NOMO-1 treated with DMSO at 0.1 percent for 48 hours (cell line): ENCODE measurements at regions not wholly inside any gene's neighbourhood (a gene's known extent, or its start where the extent isn't known, plus 50 kb on each side); places are given as distances from the start of the nearest gene placed in this dataset.

ENCODE experiments used
- DNase-seq: peaks from one replicate; lab custom pipeline; 2025; ENCODE audit not compliant: unreplicated experiment; lab: John Stamatoyannopoulos, UW

DNA sequence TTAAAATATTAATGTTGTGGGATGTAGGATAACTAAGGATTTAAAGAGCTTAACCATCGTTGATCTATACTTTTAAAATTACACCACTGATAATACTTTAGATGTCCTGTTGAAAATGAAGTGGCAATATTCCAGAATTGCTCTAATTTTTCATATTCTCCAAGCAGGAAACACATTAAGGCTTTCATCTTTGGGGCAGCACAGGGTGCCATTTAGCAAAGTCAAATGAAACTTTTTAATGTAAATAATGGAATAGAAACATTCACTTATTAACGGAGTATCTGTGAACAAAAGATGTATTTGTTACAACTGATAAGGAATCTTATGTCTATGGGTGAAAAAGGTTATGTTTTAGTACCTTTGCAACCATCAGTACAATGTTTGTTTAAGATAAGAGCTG lies 50.0 kb upstream of the MIR17HG start:
- no peak for DNase-seq
